ENCODE measurements at regions not wholly inside any gene's neighbourhood (a gene's known extent, or its start where the extent isn't known, plus 50 kb on each side); places are given as distances from the start of the nearest gene placed in this dataset.

- TF ChIP-seq CTCF (IDR thresholded peaks at IDR 0.05) (no peak), POLR2A (IDR thresholded peaks at IDR 0.05) (no peak), POLR2AphosphoS5 (IDR thresholded peaks at IDR 0.05) (no peak)
These were observed 303.2 kb upstream of the TMTC4 start for GRCh38 chr13:100977841-100978240.
